ENCODE measurements at regions not wholly inside any gene's neighbourhood (a gene's known extent, or its start where the extent isn't known, plus 50 kb on each side); places are given as distances from the start of the nearest gene placed in this dataset.

DNA sequence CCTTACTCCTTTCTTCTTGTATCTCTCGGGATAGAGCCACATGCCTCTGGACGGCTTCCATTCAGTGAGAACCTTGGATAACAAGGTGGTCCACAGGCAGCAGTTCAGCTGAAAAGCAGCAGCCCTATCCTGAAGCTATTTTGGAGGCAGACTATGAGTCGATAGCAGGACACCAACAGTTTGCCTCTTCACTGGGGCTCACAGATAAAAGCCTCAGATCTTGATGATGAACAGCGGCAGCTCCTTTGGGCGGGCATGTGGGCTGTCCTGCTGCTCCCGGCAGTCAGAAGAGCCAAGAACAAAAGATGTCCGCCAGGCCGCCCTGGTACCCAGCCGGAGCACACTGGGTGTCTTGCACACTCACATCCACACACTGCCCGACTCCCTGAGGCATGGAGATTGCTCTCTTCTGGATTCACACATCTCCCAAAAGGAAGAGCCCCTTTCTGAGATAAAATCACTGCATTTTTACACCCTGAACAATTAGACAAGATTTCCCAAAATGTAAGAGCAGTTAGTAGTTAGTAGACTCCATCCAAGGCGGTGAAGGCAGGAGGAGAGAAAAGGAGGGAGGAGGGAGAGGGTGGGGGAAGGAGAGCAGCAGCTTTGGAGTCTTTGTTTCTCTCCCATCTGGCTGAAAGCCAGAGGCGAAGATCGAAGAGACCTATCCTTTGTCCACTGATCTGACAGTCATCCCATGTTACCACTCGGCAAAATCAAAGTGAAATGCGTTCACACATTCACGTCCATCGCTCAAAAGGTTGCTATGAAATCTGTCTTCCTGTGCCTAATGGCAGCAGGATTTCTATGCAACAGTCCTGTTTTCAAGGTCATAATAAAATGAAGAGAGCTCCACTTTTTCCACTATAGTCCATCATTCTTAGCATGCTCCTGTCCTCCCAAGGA, 90.1 kb upstream of the KLF7 start:
- H3K4me3 ChIP-seq, result no peak overlapping the region
- TF ChIP-seq, protein P1, sequence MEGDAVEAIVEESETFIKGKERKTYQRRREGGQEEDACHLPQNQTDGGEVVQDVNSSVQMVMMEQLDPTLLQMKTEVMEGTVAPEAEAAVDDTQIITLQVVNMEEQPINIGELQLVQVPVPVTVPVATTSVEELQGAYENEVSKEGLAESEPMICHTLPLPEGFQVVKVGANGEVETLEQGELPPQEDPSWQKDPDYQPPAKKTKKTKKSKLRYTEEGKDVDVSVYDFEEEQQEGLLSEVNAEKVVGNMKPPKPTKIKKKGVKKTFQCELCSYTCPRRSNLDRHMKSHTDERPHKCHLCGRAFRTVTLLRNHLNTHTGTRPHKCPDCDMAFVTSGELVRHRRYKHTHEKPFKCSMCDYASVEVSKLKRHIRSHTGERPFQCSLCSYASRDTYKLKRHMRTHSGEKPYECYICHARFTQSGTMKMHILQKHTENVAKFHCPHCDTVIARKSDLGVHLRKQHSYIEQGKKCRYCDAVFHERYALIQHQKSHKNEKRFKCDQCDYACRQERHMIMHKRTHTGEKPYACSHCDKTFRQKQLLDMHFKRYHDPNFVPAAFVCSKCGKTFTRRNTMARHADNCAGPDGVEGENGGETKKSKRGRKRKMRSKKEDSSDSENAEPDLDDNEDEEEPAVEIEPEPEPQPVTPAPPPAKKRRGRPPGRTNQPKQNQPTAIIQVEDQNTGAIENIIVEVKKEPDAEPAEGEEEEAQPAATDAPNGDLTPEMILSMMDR (IDR thresholded peaks at IDR 0.05), result no peak
- intact Hi-C loops (cut with DNase I), result loop anchor here (5.0 to 10.0 kb wide), 3 partner anchors 214 to 1501 kb away; no protein-coding TSS in a partner anchor
- DNase-seq (ENCODE audit: low spot score in 2 of 2), result peak in 1 of 2 donors; percentile 57
- H3K4me1 ChIP-seq, result peaks cover 4 to 19% of the 10 kb centered on the region in 2 donors
- H3K27ac ChIP-seq, result no peak overlapping the region
- H3K27me3 ChIP-seq, result no peaks in the 10 kb centered on the region
- no peaks in the 10 kb centered on the region for H3K36me3 ChIP-seq
- no peaks in the 10 kb centered on the region for H3K9me3 ChIP-seq

DNA sequence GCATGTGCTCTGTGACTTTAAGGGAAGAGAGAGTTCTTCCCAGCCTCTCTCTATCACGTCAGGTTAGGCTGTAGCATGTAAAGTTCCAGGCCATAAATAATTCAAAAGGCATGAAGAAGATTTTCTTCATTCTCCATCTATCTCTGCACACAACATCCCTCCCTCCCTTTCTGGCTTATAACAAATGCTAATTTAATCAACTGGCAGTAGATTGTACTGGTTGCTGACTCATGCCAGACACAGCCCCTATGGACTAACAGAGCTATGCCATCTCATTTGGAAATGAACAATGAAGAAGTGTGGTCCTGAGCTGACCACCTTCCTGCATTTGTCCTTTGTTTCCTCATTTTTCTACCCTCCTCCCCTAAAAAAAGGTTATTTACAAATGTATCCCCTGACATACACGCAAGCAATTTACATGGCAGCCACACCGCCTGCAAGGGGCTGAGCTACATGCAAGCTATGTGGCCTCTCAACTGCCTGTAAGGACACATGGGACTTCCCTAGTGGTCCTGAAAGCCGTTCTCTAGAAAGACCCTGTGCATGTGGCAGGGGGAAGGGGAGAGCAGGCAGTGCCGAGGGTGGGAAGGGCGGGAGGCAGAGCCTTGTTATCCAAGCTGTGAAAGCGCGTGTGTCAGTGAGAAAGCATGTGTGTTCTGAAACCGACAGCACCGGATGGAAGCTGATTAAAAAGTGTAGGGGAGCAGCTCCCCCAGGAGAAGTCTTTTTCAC, 90.9 kb upstream of the KLF7 start:
- peaks cover 4 to 19% of the 10 kb centered on the region in 2 donors for H3K4me1 ChIP-seq
- no peaks in the 10 kb centered on the region for H3K36me3 ChIP-seq
- no peak overlapping the region for H3K27ac ChIP-seq
- intact Hi-C loops (cut with DNase I), result loop anchor here (5.0 to 10.0 kb wide), 3 partner anchors 214 to 1502 kb away; no protein-coding TSS in a partner anchor
- TF ChIP-seq, protein P1 (IDR thresholded peaks at IDR 0.05), result no peak
- H3K9me3 ChIP-seq, result no peaks in the 10 kb centered on the region
- no peak overlapping the region for H3K4me3 ChIP-seq
- peak in 1 of 2 donors; percentile 38 for DNase-seq (ENCODE audit: low spot score in 2 of 2)
- H3K27me3 ChIP-seq, result no peaks in the 10 kb centered on the region

DNA sequence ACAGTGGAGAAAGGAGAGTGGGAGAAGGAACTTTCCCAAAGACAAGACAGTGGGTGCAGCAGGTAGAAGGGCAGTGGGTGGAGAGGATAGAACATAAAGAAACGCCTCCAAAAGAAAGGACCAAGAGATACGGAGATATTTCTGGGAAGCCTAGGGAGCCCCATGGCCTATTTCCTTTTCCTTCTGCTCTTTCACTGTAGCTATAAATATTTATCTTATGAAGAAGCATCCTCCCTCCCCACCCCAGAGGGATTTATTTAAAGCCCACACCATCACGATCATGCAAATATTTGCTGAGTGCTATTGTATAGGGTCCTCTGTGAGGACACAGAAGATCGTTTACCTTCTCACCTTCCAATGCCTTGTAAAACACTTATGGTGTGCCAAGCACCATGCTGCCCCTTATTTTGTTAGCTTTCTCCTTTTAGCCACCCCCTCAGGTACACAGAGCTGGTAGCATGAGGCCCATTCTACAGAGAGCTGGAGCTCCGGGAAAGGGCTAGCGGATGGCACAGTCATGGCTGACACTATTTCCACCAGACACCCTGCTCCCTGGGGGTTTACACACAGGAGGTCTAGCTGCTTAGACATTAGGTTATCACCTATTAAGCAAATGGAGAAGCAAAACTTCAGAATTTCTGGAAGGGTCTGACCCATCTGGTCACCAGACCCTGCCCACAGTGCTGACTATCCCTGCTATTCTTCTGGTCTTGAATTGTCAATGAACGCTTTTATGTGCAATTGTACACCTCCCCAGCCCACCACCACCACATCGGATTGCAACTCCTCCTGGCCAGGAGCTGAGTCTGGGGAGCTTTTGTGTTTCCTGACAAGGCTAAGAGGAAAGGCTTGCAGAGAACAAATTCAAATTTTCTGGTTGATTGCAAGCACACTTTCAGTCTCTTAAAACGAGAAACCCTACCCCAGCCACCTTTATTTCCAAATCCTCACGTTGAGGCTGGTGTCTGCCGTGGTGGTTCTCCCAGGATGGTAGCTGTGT, 91.8 kb upstream of the KLF7 start:
- H3K27me3 ChIP-seq, result no peaks in the 10 kb centered on the region
- H3K27ac ChIP-seq, result peak overlapping the region; percentile 66 to 75
- H3K4me1 ChIP-seq, result peaks cover 4 to 19% of the 10 kb centered on the region in 2 donors
- H3K36me3 ChIP-seq, result no peaks in the 10 kb centered on the region
- H3K9me3 ChIP-seq, result no peaks in the 10 kb centered on the region
- H3K4me3 ChIP-seq, result no peak overlapping the region
- intact Hi-C loops (cut with DNase I), result loop anchor here (1.0 to 10.0 kb wide), 7 partner anchors 18 to 1503 kb away; no protein-coding TSS in a partner anchor
- TF ChIP-seq, protein P1 (IDR thresholded peaks at IDR 0.05), result no peak
- no peak for DNase-seq (ENCODE audit: low spot score in 2 of 2)

DNA sequence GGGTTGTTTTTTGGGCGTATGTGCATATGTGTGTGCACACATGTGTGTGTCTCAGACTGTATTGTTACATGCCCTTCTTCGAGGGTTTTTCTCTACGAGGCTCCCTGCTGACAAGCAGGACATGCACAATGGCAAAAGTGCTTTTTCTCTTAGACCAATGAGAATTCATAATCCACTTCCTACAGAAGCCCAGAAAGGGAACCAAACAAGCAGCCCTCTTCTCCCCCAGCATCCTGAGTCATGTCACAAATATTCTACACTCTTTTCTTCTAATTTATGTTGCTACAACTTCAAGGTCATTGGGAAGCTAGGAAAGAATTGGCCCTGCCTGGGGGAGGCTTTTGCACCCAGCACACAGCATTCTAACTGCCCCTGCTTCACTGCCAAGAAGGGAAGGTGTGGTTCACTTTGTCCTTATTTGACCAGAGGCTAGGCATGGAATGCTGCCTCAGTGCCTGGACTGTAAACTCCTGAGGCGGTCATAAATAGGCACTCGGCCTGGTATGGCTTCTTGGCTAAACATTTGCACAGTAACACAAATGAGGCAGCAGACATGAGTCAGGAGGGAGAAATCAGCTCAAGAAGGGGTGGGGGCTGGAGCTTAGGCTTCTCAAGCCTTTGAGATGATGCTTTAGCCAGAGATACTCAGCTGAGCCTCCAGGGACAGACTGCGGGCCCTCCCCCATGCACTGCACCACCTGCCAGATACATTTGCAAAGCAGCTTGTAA, 92.7 kb upstream of the KLF7 start:
- H3K4me1 ChIP-seq, result peaks cover 4 to 19% of the 10 kb centered on the region in 2 donors
- no peak overlapping the region for H3K4me3 ChIP-seq
- H3K9me3 ChIP-seq, result no peaks in the 10 kb centered on the region
- peak; percentile 69 to 94 for DNase-seq (ENCODE audit: low spot score in 2 of 2)
- intact Hi-C loops (cut with DNase I), result loop anchor here (1.0 to 10.0 kb wide), 7 partner anchors 19 to 1504 kb away; no protein-coding TSS in a partner anchor
- TF ChIP-seq, protein P1 (IDR thresholded peaks at IDR 0.05), result no peak
- H3K27ac ChIP-seq, result peak overlapping the region; percentile 66 to 75
- no peaks in the 10 kb centered on the region for H3K27me3 ChIP-seq
- no peaks in the 10 kb centered on the region for H3K36me3 ChIP-seq

Measured in ascending aorta (tissue), 2 donors.